Effector memory CD8-positive, alpha-beta T cell (primary cell): ENCODE measurements at regions not wholly inside any gene's neighbourhood (a gene's known extent, or its start where the extent isn't known, plus 50 kb on each side); places are given as distances from the start of the nearest gene placed in this dataset.

Experiments
- ATAC-seq: fragments of 150-1000 bp; cut with Tn5 transposase; replicated peaks from 2 replicates; pipeline ENCODE4 v1.10.0; 2021; ENCODE audit warnings: mild to moderate bottlenecking, moderate library complexity
- DNase-seq, 3 experiments: peaks; one replicate each; pipeline ENCODE4 v3.0.0; 2021
- H3K27ac Mint-ChIP-seq, 2 donors: one replicate each; pipeline ENCODE4 v1.8.0; 2022; ENCODE audit warnings: mild to moderate bottlenecking in 2 of 2, mixed read lengths in 2 of 2, moderate library complexity in 2 of 2
- H3K27me3 Mint-ChIP-seq, 2 donors: one replicate each; pipeline ENCODE4 v1.8.0; 2022; ENCODE audit warnings: mixed read lengths in 2 of 2
- H3K36me3 Mint-ChIP-seq: one replicate; pipeline ENCODE4 v1.8.0; 2022; ENCODE audit warnings: mild to moderate bottlenecking, moderate library complexity, mixed read lengths; ENCODE audit not compliant: insufficient read depth
- H3K4me1 Mint-ChIP-seq, 2 donors: one replicate each; pipeline ENCODE4 v1.8.0; 2022; ENCODE audit warnings: low read depth in 2 of 2, mixed read lengths in 2 of 2
- H3K4me3 Mint-ChIP-seq, 2 donors: one replicate each; pipeline ENCODE4 v1.8.0; 2022; ENCODE audit warnings: mild to moderate bottlenecking in 2 of 2, mixed read lengths in 2 of 2, moderate library complexity in 2 of 2
- H3K9me3 Mint-ChIP-seq, 2 donors: one replicate each; pipeline ENCODE4 v1.8.0; 2022; ENCODE audit warnings: mixed read lengths in 2 of 2

GRCh38 chr2:146814971-146815370 lies 1029.9 kb upstream of the ACVR2A start:
- Mint-ChIP-seq H3K27ac (no peak overlapping the region), H3K27me3 (no peaks in the 10 kb centered on the region), H3K36me3 (no peaks in the 10 kb centered on the region), H3K4me3 (no peak overlapping the region), H3K9me3 (peaks cover 5 to 11% of the 10 kb centered on the region in 2 donors), H3K4me1 (no peaks in the 10 kb centered on the region)
- DNase-seq (no peak), ATAC-seq (no peak)

- DNase-seq (no peak), ATAC-seq (no peak)
- Mint-ChIP-seq H3K36me3 (no peaks in the 10 kb centered on the region), H3K27me3 (no peaks in the 10 kb centered on the region), H3K27ac (no peak overlapping the region), H3K9me3 (peaks cover 15 to 19% of the 10 kb centered on the region in 2 donors), H3K4me3 (no peak overlapping the region), H3K4me1 (no peaks in the 10 kb centered on the region)
These were observed 1037.2 kb upstream of the ACVR2A start for GRCh38 chr2:146807568-146808168.

GRCh38 chr2:146806364-146807005 lies 1038.3 kb upstream of the ACVR2A start:
- Mint-ChIP-seq H3K9me3 (peaks cover 13 to 19% of the 10 kb centered on the region in 2 donors), H3K27me3 (no peaks in the 10 kb centered on the region), H3K27ac (no peak overlapping the region), H3K4me3 (no peak overlapping the region), H3K36me3 (no peaks in the 10 kb centered on the region), H3K4me1 (no peaks in the 10 kb centered on the region)
- no peak for ATAC-seq
- DNase-seq, result no peak

GRCh38 chr2:146804288-146804687 lies 1040.5 kb upstream of the ACVR2A start:
- Mint-ChIP-seq H3K4me3 (no peak overlapping the region), H3K9me3 (peaks cover 7 to 10% of the 10 kb centered on the region in 2 donors), H3K27me3 (no peaks in the 10 kb centered on the region), H3K27ac (no peak overlapping the region), H3K4me1 (no peaks in the 10 kb centered on the region), H3K36me3 (no peaks in the 10 kb centered on the region)
- DNase-seq (no peak), ATAC-seq (no peak)

- Mint-ChIP-seq H3K9me3 (peaks cover 0 to 2% of the 10 kb centered on the region in 2 donors), H3K27me3 (no peaks in the 10 kb centered on the region), H3K4me3 (no peak overlapping the region), H3K4me1 (no peaks in the 10 kb centered on the region), H3K36me3 (no peaks in the 10 kb centered on the region), H3K27ac (no peak overlapping the region)
- DNase-seq, result no peak
- ATAC-seq, result no peak
These were observed 1042.9 kb upstream of the ACVR2A start for GRCh38 chr2:146801886-146802285.

- no peak overlapping the region for H3K27ac Mint-ChIP-seq
- no peaks in the 10 kb centered on the region for H3K4me1 Mint-ChIP-seq
- no peaks in the 10 kb centered on the region for H3K27me3 Mint-ChIP-seq
- H3K36me3 Mint-ChIP-seq, result no peaks in the 10 kb centered on the region
- DNase-seq (no peak), ATAC-seq (no peak)
- no peak overlapping the region for H3K4me3 Mint-ChIP-seq
- H3K9me3 Mint-ChIP-seq, result peaks cover 10 to 37% of the 10 kb centered on the region in 2 donors
These were observed 1058.4 kb upstream of the ACVR2A start for GRCh38 chr2:146786396-146786795.

GRCh38 chr2:146785101-146785500 lies 1059.7 kb upstream of the ACVR2A start:
- peaks cover 10 to 25% of the 10 kb centered on the region in 2 donors for H3K9me3 Mint-ChIP-seq
- DNase-seq, result no peak
- no peak for ATAC-seq

GRCh38 chr2:146784602-146785001 lies 1060.2 kb upstream of the ACVR2A start:
- no peaks in the 10 kb centered on the region for H3K36me3 Mint-ChIP-seq
- no peak overlapping the region for H3K4me3 Mint-ChIP-seq
- ATAC-seq, result no peak
- no peaks in the 10 kb centered on the region for H3K27me3 Mint-ChIP-seq
- no peaks in the 10 kb centered on the region for H3K4me1 Mint-ChIP-seq
- H3K27ac Mint-ChIP-seq, result no peak overlapping the region
- DNase-seq, result no peak
- peaks cover 6 to 20% of the 10 kb centered on the region in 2 donors for H3K9me3 Mint-ChIP-seq

More at GRCh38 chr2:146785101-146785500, 1059.7 kb upstream of the ACVR2A start:
- Mint-ChIP-seq H3K4me1 (no peaks in the 10 kb centered on the region), H3K36me3 (no peaks in the 10 kb centered on the region), H3K4me3 (no peak overlapping the region), H3K27ac (no peak overlapping the region), H3K27me3 (no peaks in the 10 kb centered on the region)

GRCh38 chr2:146777181-146777580 lies 1067.6 kb upstream of the ACVR2A start:
- H3K4me1 Mint-ChIP-seq, result no peaks in the 10 kb centered on the region
- no peak for DNase-seq
- no peak for ATAC-seq

GRCh38 chr2:146776596-146776995 lies 1068.2 kb upstream of the ACVR2A start:
- Mint-ChIP-seq H3K9me3 (peaks cover 7 to 8% of the 10 kb centered on the region in 2 donors), H3K27me3 (no peaks in the 10 kb centered on the region), H3K27ac (no peak overlapping the region), H3K4me3 (no peak overlapping the region), H3K36me3 (no peaks in the 10 kb centered on the region), H3K4me1 (no peaks in the 10 kb centered on the region)
- DNase-seq, result no peak
- no peak for ATAC-seq

More at GRCh38 chr2:146777181-146777580, 1067.6 kb upstream of the ACVR2A start:
- H3K27ac Mint-ChIP-seq, result no peak overlapping the region
- no peak overlapping the region for H3K4me3 Mint-ChIP-seq
- H3K27me3 Mint-ChIP-seq, result no peaks in the 10 kb centered on the region
- H3K9me3 Mint-ChIP-seq, result peaks cover 8 to 12% of the 10 kb centered on the region in 2 donors
- H3K36me3 Mint-ChIP-seq, result no peaks in the 10 kb centered on the region

- H3K4me3 Mint-ChIP-seq, result no peak overlapping the region
These were observed 1073.3 kb upstream of the ACVR2A start for GRCh38 chr2:146771531-146771930.

GRCh38 chr2:146764301-146764700 lies 1080.5 kb upstream of the ACVR2A start:
- no peaks in the 10 kb centered on the region for H3K27me3 Mint-ChIP-seq
- no peak for ATAC-seq
- no peak overlapping the region for H3K4me3 Mint-ChIP-seq
- H3K9me3 Mint-ChIP-seq, result peaks cover 0 to 4% of the 10 kb centered on the region in 2 donors
- H3K27ac Mint-ChIP-seq, result no peak overlapping the region
- no peak for DNase-seq
- no peaks in the 10 kb centered on the region for H3K4me1 Mint-ChIP-seq
- H3K36me3 Mint-ChIP-seq, result no peaks in the 10 kb centered on the region

More at GRCh38 chr2:146771531-146771930, 1073.3 kb upstream of the ACVR2A start:
- peaks cover 7 to 10% of the 10 kb centered on the region in 2 donors for H3K9me3 Mint-ChIP-seq
- no peak for DNase-seq
- no peaks in the 10 kb centered on the region for H3K27me3 Mint-ChIP-seq
- ATAC-seq, result no peak
- no peaks in the 10 kb centered on the region for H3K36me3 Mint-ChIP-seq
- H3K4me1 Mint-ChIP-seq, result no peaks in the 10 kb centered on the region
- H3K27ac Mint-ChIP-seq, result no peak overlapping the region

GRCh38 chr2:146762786-146763185 lies 1082.0 kb upstream of the ACVR2A start:
- Mint-ChIP-seq H3K36me3 (no peaks in the 10 kb centered on the region), H3K27ac (no peak overlapping the region), H3K9me3 (peaks cover 0 to 4% of the 10 kb centered on the region in 2 donors), H3K4me3 (no peak overlapping the region), H3K27me3 (no peaks in the 10 kb centered on the region), H3K4me1 (no peaks in the 10 kb centered on the region)
- ATAC-seq (no peak), DNase-seq (no peak)

GRCh38 chr2:146754606-146755005 lies 1090.2 kb upstream of the ACVR2A start:
- ATAC-seq (no peak), DNase-seq (no peak)
- Mint-ChIP-seq H3K4me3 (no peak overlapping the region), H3K9me3 (peaks cover 0 to 9% of the 10 kb centered on the region in 2 donors), H3K36me3 (no peaks in the 10 kb centered on the region), H3K27ac (no peak overlapping the region), H3K4me1 (no peaks in the 10 kb centered on the region), H3K27me3 (no peaks in the 10 kb centered on the region)
